H1 (cell line): ENCODE measurements at regions not wholly inside any gene's neighbourhood (a gene's known extent, or its start where the extent isn't known, plus 50 kb on each side); places are given as distances from the start of the nearest gene placed in this dataset.
A peak's percentile ranks its signal among the peaks of the same experiment; 100 is the strongest.

Experiments
- CTCF ChIA-PET: fragments of 300-600 bp; sonication (Branson Sonifier 250); formaldehyde crosslinking; loops from one replicate; lab custom pipeline; 2021; ENCODE audit not compliant: partially characterized antibody; lab: Charles Lee
- POLR2A ChIA-PET: fragments of 300-600 bp; sonication (Branson Sonifier 250); formaldehyde crosslinking; loops from one replicate; lab custom pipeline; 2021; ENCODE audit warnings: inconsistent platforms; ENCODE audit not compliant: partially characterized antibody; lab: Charles Lee
- DNase-seq, 2 experiments: peaks; one replicate each; pipeline versions ENCODE4 v3.0.0 to v3.0.0-alpha.2; 2010 to 2022; ENCODE audit warnings: low spot score in 2 of 2, low read depth in 1 of 2, mixed read lengths in 1 of 2
- FAIRE-seq: peaks from 2 replicates; lab custom pipeline; 2011; peaks lifted over from hg19 to GRCh38; lab: Jason Lieb, UNC
- H2AFZ ChIP-seq: 2 replicates; pipeline ENCODE4 v1.8.1; 2012; ENCODE audit warnings: low read length, inconsistent platforms
- H2AK5ac ChIP-seq: 2 replicates; pipeline ENCODE4 v1.6.1; 2013; ENCODE audit warnings: low read depth, low read length
- H2BK120ac ChIP-seq: replicated peaks from 2 replicates; pipeline ENCODE3; 2013; ENCODE audit warnings: low read depth, low read length, inconsistent platforms
- H2BK12ac ChIP-seq: 2 replicates; pipeline ENCODE4 v1.6.1; 2013; ENCODE audit warnings: low read depth, low read length
- H2BK15ac ChIP-seq: 2 replicates; pipeline ENCODE4 v1.6.1; 2013; ENCODE audit warnings: low read length
- H2BK20ac ChIP-seq: 2 replicates; pipeline ENCODE4 v1.6.1; 2013; ENCODE audit warnings: low read length
- H2BK5ac ChIP-seq: 2 replicates; pipeline ENCODE4 v1.6.1; 2013; ENCODE audit warnings: low read depth, low read length
- H3K14ac ChIP-seq: 2 replicates; pipeline ENCODE4 v1.6.1; 2013; ENCODE audit warnings: inconsistent platforms; ENCODE audit not compliant: insufficient read length
- H3K18ac ChIP-seq: 2 replicates; pipeline ENCODE4 v1.6.1; 2013; ENCODE audit warnings: low read length; ENCODE audit errors: extremely low read depth
- H3K23ac ChIP-seq: 2 replicates; pipeline ENCODE4 v1.6.1; 2013; ENCODE audit warnings: inconsistent platforms; ENCODE audit not compliant: insufficient read length
- H3K23me2 ChIP-seq: 2 replicates; pipeline ENCODE4 v1.6.1; 2013; ENCODE audit warnings: low read depth, low read length
- H3K27ac ChIP-seq: 2 replicates; pipeline ENCODE4 v1.6.1; 2011; ENCODE audit warnings: low read depth, low read length, inconsistent platforms
- H3K27me3 ChIP-seq, 4 experiments: replicated peaks in 1 of 4; 1 replicate in 1 of 4; 2 replicates in 3 of 4; pipeline versions ENCODE4 v1.6.1 to v1.8.1; 2011 to 2013; ENCODE audit warnings: low read length in 3 of 4, mild to moderate bottlenecking in 3 of 4, inconsistent platforms in 2 of 4, mixed read lengths in 2 of 4, moderate library complexity in 1 of 4; ENCODE audit not compliant: control insufficient read depth in 3 of 4, insufficient read depth in 3 of 4; ENCODE audit errors: extremely low read depth in 1 of 4
- H3K36me3 ChIP-seq, 4 experiments: 2 replicates each; pipeline versions ENCODE4 v1.6.1 to v1.8.1; 2011 to 2013; ENCODE audit warnings: mild to moderate bottlenecking in 4 of 4, low read length in 3 of 4, moderate library complexity in 2 of 4, control low read depth in 1 of 4, inconsistent platforms in 1 of 4; ENCODE audit not compliant: insufficient read depth in 4 of 4, control insufficient read depth in 2 of 4
- H3K4ac ChIP-seq: replicated peaks from 2 replicates; pipeline ENCODE3; 2013; ENCODE audit warnings: low read length, low read depth, mixed read lengths, inconsistent platforms; ENCODE audit not compliant: insufficient read length
- H3K4me1 ChIP-seq, 4 experiments: replicated peaks in 1 of 4; 1 replicate in 1 of 4; 2 replicates in 3 of 4; pipeline versions ENCODE4 v1.6.1 to v1.8.1; 2011 to 2013; ENCODE audit warnings: low read length in 3 of 4, inconsistent platforms in 2 of 4, mixed read lengths in 1 of 4; ENCODE audit not compliant: insufficient read depth in 4 of 4, control insufficient read depth in 3 of 4
- H3K4me2 ChIP-seq, 2 experiments: 2 replicates each; pipeline versions ENCODE4 v1.6.1 to v1.8.1; 2011 to 2013; ENCODE audit warnings: low read depth in 2 of 2, low read length in 2 of 2, control low read depth in 1 of 2, inconsistent platforms in 1 of 2, mild to moderate bottlenecking in 1 of 2; ENCODE audit not compliant: insufficient read depth in 1 of 2
- H3K4me3 ChIP-seq, 4 experiments: fragments of 200-600, 300-600 bp in 1 of 4; sonication (generic), shearing (Covaris generic), sonication (Bioruptor Twin) in 1 of 4; 2 replicates each; pipeline versions ENCODE4 v1.5.1 to v1.8.1; 2011 to 2016; ENCODE audit warnings: low read length in 4 of 4, low read depth in 3 of 4, control low read depth in 2 of 4, inconsistent platforms in 2 of 4, mild to moderate bottlenecking in 2 of 4, mixed read lengths in 1 of 4, moderate library complexity in 1 of 4; ENCODE audit not compliant: insufficient read depth in 2 of 4; ENCODE audit errors: extremely low read depth in 1 of 4
- H3K56ac ChIP-seq: replicated peaks from 2 replicates; pipeline ENCODE3; 2013; ENCODE audit warnings: low read depth, mild to moderate bottlenecking, mixed read lengths, low read length, inconsistent platforms; ENCODE audit not compliant: insufficient read length
- H3K79me1 ChIP-seq: 2 replicates; pipeline ENCODE4 v1.6.1; 2013; ENCODE audit warnings: low read depth, low read length, control low read depth
- H3K79me2 ChIP-seq, 2 experiments: 2 replicates each; pipeline versions ENCODE4 v1.6.1 to v1.8.1; 2012 to 2013; ENCODE audit warnings: low read length in 2 of 2, mild to moderate bottlenecking in 2 of 2, inconsistent platforms in 1 of 2; ENCODE audit not compliant: insufficient read depth in 2 of 2, control insufficient read depth in 1 of 2
- H3K9ac ChIP-seq, 4 experiments: replicated peaks in 1 of 4; 1 replicate in 1 of 4; 2 replicates in 3 of 4; pipeline versions ENCODE4 v1.6.1 to v1.8.1; 2011 to 2013; ENCODE audit warnings: low read depth in 3 of 4, low read length in 3 of 4, control low read depth in 2 of 4, mild to moderate bottlenecking in 2 of 4, moderate library complexity in 2 of 4, inconsistent platforms in 1 of 4; ENCODE audit errors: extremely low read depth in 1 of 4
- H3K9me3 ChIP-seq, 2 experiments: 2 replicates each; pipeline versions ENCODE4 v1.6.1 to v1.8.1; 2012 to 2013; ENCODE audit warnings: mild to moderate bottlenecking in 2 of 2, moderate library complexity in 2 of 2, control low read depth in 1 of 2, inconsistent platforms in 1 of 2, low read depth in 1 of 2, low read length in 1 of 2, mixed read lengths in 1 of 2; ENCODE audit not compliant: insufficient read depth in 2 of 2
- H4K20me1 ChIP-seq, 2 experiments: replicated peaks in 1 of 2; 2 replicates each; pipeline versions ENCODE3 to v1.8.1; 2011 to 2013; ENCODE audit warnings: inconsistent platforms in 2 of 2, low read length in 2 of 2, mild to moderate bottlenecking in 1 of 2; ENCODE audit not compliant: insufficient read depth in 2 of 2, control insufficient read depth in 1 of 2
- H4K5ac ChIP-seq: 2 replicates; pipeline ENCODE4 v1.6.1; 2013; ENCODE audit warnings: low read length, low read depth, mixed read lengths, inconsistent platforms; ENCODE audit not compliant: insufficient read length
- H4K8ac ChIP-seq: 2 replicates; pipeline ENCODE4 v1.8.0; 2013; ENCODE audit warnings: mild to moderate bottlenecking, moderate library complexity, low read length, inconsistent platforms; ENCODE audit not compliant: insufficient read depth; ENCODE audit errors: extremely low read depth
- H4K91ac ChIP-seq: replicated peaks from 2 replicates; pipeline ENCODE3; 2013; ENCODE audit warnings: low read length, mixed read lengths, inconsistent platforms; ENCODE audit not compliant: insufficient read length
- BCL11A ChIP-seq, 2 experiments: IDR thresholded peaks; one replicate each; pipeline ENCODE4 v1.6.1; 2011; ENCODE audit warnings: low read depth in 2 of 2, low read length in 2 of 2, mild to moderate bottlenecking in 2 of 2
- KDM1A ChIP-seq: fragments of 200-600, 300-600 bp; sonication (generic); IDR thresholded peaks from 2 replicates; pipeline ENCODE4 v1.7.1; 2016; ENCODE audit warnings: mild to moderate bottlenecking, low read length, borderline replicate concordance
- whole genome bisulfite sequencing, 2 experiments: shearing (Covaris generic) in 1 of 2; methylation state at CpG; one replicate each; pipeline versions ENCODE4 v1.1.6 to v1.1.7; 2013 to 2015; ENCODE audit warnings: low lambda C conversion rate in 2 of 2, mixed read lengths in 2 of 2, inconsistent platforms in 1 of 2, low coverage in 1 of 2, missing lambda C conversion rate in 1 of 2; ENCODE audit not compliant: insufficient replicate concordance in 2 of 2, insufficient coverage in 1 of 2, insufficient read length in 1 of 2; ENCODE audit errors: extremely low coverage in 1 of 2, missing lambda C conversion rate in 1 of 2; 5-methylcytosine and 5-hydroxymethylcytosine counted together

DNA sequence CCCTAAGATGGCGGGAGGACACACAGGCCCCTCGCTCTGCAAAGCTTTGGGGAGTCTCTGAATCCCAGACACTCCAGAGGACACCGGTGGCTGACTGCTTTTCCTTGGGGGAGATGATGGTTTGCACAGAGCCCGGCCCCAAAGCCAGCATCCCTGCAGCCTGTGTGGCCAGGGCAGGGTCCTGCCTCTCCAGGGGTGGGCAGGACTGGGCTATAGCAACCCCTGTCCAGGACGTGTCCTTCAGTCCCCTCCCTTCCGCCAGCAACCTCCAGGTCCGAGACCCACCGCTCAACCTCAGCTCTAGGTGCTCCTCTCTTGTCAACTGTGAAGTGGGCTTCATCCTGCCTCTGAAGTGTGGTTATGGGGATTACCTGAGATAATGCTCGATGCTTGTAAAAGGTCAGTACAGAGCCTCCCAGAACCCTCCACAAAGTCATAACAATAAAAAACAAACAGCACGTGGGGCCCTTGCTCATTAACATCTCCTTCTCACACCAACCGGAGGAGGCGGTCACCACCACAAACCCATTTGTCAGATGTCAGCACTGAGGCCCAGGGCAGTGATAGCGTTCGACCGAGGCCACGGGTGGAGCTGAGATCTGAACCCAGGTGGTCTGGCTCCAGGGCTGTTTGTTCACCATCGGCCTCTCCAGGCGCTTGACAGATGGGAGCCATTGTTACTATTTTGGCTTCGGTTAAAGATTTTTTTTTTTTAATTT is 304.8 kb downstream of the IRF8 start:
- no peaks in the 10 kb centered on the region for H3K36me3 ChIP-seq
- H3K27me3 ChIP-seq, result no peaks in the 10 kb centered on the region; a peak in 1 of 7 replicates
- H3K23me2 ChIP-seq, result no peaks in the 10 kb centered on the region
- no peaks in the 10 kb centered on the region for H3K9me3 ChIP-seq
- H3K9ac ChIP-seq, result no peak overlapping the region
- no peak overlapping the region for H3K4me2 ChIP-seq
- no peak overlapping the region for H2AFZ ChIP-seq
- H3K79me2 ChIP-seq, result no peaks in the 10 kb centered on the region
- H4K8ac ChIP-seq, result no peak overlapping the region; the same call in 1 of the 2 replicates
- H3K4me1 ChIP-seq, result peaks cover 0 to 5% (median 4%) of the 10 kb centered on the region in 4 experiments; a peak in 3 of 7 replicates
- H2BK15ac ChIP-seq, result no peak overlapping the region
- H3K79me1 ChIP-seq, result no peaks in the 10 kb centered on the region
- no peak overlapping the region for H4K5ac ChIP-seq
- no peak overlapping the region for H3K14ac ChIP-seq
- no peak for FAIRE-seq
- CTCF ChIA-PET, result interaction anchor here (0.6 to 1.2 kb wide), 3 partner anchors 8 to 315 kb away, joined by 3 to 4 read pairs (median 3); no protein-coding TSS in a partner anchor
- H4K20me1 ChIP-seq, result no peaks in the 10 kb centered on the region
- H4K91ac ChIP-seq, result no peak overlapping the region
- H3K4me3 ChIP-seq, result no peak overlapping the region
- no peak overlapping the region for H2AK5ac ChIP-seq
- no peak overlapping the region for H2BK5ac ChIP-seq
- H2BK20ac ChIP-seq, result no peak overlapping the region
- no peak overlapping the region for H3K4ac ChIP-seq
- H3K18ac ChIP-seq, result no peak overlapping the region
- 85% methylated on average over 17 of the region's 19 CpGs; no CpG with 5 or more reads in 1 of the 2 experiments for WGBS, 2 experiments
- H3K56ac ChIP-seq, result no peak overlapping the region
- no peak for TF ChIP-seq BCL11A (IDR thresholded peaks at IDR 0.05; ENCODE audit: low read depth in 2 of 2, low read length in 2 of 2)
- peak; percentile 44; the same call in 1 of the 2 replicates for TF ChIP-seq KDM1A
- TF ChIP-seq, all 59 proteins: peak for 1
- Histone ChIP-seq H2BK12ac (no peak overlapping the region; the same call in 1 of the 2 replicates), H2BK120ac (no peak overlapping the region), H3K27ac (no peak overlapping the region), H3K23ac (no peak overlapping the region)
- POLR2A ChIA-PET, result no interaction called here
- no peak for DNase-seq
